Activated gamma-delta T cell treated with Interleukin-2 at 50 U/mL for 16 hours (primary cell): ENCODE measurements at regions not wholly inside any gene's neighbourhood (a gene's known extent, or its start where the extent isn't known, plus 50 kb on each side); places are given as distances from the start of the nearest gene placed in this dataset.
"Not testable (repeated sequence)": the region's sequence is repeated elsewhere in the genome, so short reads cannot be mapped to it uniquely, and the experiment has no call there.

Source experiments
- DNase-seq: peaks from one replicate; pipeline ENCODE4 v3.0.0-alpha.2; 2020

- DNase-seq: peak; percentile 66
Observed at GRCh38 chr2:113551637-113552318, 53.3 kb downstream of the FOXD4L1 start.

DNA sequence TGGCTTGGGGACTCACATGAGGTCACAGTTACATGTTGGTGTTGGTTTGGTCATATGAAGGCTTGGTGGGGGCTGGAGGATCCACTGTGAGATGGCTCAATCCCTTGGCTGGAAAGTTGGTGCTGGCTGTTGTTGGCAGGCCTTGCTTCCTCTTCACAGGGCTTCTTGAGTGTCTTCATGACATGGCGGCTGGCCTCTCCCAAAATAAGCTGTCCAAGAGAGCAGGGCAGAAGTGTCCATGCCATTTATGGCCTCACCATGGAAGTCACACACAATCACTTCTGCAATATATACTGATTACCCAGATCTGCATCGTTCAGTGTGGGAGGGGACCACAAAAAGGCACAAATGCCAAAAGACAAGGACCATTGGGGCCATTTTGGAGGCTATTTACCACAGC, 61.4 kb downstream of the FOXD4L1 start:
- DNase-seq: not testable (repeated sequence)

DNA sequence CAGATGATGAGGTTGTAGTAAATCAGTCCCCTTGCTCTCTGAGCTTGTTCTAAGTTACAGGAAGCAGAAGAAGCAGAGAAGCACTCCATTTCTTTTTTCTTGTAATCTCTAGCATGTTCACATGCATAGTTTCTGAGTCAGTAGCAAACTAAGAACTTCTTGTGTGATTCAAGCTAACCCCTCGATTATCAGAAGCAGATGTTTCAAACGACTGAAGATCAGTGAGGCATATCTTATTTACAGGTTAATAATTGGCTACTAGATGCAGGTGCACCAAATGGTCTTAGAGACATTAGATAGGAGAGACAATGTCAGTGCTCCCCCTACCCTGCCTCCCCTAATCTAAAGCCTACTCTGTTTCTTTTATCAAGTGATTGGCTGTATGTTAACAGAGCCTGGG, 64.2 kb downstream of the FOXD4L1 start:
- DNase-seq: not testable (repeated sequence)

GRCh38 chr2:113566674-113567480, 60.2 kb upstream of the RABL2A start:
- DNase-seq: not testable (repeated sequence)

- not testable (repeated sequence) for DNase-seq
Observed at GRCh38 chr2:113567481-113567849, 59.6 kb upstream of the RABL2A start.

DNA sequence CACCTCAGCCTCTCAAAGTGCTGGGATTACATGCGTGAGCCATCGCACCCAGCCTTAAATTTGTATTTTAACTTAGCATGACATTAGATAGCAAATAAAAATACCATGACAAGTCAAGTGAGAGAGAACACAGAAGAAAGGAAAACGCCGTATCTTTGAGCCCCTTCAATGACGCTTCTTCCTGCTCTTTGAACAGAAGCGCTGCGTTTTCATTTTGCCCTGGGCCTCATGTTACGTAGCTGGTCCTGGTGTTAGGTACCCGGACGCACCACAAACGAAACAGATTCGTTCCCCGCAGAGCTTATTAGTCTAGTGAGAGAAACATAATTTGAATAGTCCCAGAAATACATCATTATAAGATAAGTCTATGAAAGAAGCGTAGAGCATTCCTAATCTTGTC, 58.8 kb upstream of the RABL2A start:
- not testable (repeated sequence) for DNase-seq

DNA sequence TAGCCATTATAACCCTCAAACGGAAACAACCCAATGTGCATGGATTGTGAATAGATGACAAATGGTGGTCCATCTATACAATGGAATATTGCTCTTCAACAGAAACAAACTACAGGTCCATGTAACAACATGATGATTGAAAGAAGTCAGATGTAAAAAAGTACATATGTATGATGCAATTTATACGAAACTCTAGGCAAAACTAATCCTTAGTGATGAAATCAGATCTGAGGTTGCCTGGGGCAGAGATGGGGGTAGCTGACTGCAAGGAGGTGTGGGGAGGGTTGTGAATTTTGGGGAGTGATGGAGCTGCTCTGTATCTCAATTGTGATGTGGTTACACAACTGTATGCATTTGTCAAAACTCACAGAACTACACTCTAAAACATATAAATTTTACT, 57.0 kb upstream of the RABL2A start:
- not testable (repeated sequence) for DNase-seq

GRCh38 chr2:113570509-113571009, 56.5 kb upstream of the RABL2A start:
- DNase-seq: not testable (repeated sequence)

GRCh38 chr2:113571482-113572068, 55.5 kb upstream of the RABL2A start:
- DNase-seq: not testable (repeated sequence)

DNA sequence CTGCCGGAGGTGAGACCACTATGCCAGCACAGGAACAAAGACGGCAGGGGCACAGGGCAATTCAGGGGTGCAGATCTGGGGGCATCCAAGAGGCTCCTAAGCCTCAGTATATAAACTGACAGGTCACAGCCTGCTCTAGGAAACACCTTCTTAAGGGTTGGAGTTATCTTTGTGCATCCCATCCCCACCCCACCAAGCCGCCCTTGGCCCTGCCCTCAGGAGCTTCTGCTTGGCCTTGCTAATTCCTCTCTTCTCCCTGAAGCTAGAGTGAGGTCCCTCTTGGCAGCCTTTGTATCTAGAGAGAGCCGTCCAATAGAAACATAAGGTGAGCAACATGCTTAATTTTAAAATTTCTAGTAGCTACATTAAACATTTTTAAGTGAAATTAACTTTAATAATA, 51.3 kb upstream of the RABL2A start:
- DNase-seq: not testable (repeated sequence)

DNA sequence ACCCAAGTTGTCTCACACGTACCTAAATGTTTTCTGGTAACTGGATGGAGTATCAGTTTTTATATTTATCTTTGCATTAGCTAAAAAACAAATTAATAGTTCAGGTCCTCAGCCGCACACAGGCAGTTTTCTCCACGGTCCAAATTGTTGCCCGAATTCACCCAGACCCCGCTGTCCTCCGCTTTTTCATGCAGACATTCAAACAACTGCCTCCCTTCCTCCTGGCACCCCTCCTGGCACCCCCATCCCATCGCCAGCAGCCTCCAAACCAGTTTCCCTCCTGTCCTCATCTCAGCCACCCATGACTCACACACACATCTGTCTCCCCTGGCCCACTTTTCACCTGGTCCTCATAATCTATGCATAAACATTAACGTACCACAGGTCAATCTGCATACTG, 50.7 kb upstream of the RABL2A start:
- not testable (repeated sequence) for DNase-seq
